SW480 (cell line): ENCODE measurements at regions not wholly inside any gene's neighbourhood (a gene's known extent, or its start where the extent isn't known, plus 50 kb on each side); places are given as distances from the start of the nearest gene placed in this dataset.
A peak's percentile ranks its signal among the peaks of the same experiment; 100 is the strongest.
"Not testable (repeated sequence)": the region's sequence is repeated elsewhere in the genome, so short reads cannot be mapped to it uniquely, and the experiment has no call there.

ENCODE experiments used
- DNase-seq: peaks from one replicate; pipeline ENCODE4 v3.0.0-alpha.2; 2016; ENCODE audit warnings: low spot score

DNA sequence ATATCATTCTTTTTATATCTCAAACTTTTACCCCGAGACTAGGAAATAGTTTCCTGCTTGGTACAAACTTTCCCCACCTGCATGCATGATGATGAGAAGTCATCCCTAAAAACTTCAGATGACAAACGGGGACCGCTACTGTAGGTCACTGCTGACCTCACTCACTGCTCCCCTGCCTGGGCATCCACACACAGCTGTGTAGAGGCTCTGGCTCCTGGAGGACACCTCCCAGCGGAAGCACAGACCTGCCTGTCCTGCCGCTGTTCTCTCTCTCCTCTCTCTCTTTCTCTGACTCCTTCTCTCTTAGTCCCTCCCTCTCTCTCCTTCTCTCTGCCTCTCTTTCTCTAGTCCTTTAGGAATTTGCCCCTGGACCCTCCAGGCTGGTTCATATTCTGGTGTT, 202.9 kb upstream of the PITRM1 start:
- no peak for DNase-seq

DNA sequence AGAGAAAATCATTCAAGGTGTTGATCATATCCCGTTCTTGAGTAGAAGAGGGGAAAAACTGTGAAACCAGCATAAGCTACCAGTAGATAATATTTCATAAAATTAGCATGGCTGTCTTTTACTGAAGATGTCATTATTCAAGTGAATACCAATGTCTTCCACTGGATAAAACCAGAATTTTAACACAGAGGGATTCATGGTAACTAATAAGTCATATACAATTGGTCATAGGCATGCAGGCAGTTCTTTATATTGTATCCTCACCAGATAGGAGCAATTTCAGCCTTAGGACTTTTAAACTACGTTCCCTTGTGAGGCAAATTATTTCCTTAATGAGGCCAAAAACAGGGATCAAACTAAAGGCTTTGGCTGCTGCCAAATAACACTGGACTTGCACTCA, 202.3 kb upstream of the PITRM1 start:
- no peak for DNase-seq

DNA sequence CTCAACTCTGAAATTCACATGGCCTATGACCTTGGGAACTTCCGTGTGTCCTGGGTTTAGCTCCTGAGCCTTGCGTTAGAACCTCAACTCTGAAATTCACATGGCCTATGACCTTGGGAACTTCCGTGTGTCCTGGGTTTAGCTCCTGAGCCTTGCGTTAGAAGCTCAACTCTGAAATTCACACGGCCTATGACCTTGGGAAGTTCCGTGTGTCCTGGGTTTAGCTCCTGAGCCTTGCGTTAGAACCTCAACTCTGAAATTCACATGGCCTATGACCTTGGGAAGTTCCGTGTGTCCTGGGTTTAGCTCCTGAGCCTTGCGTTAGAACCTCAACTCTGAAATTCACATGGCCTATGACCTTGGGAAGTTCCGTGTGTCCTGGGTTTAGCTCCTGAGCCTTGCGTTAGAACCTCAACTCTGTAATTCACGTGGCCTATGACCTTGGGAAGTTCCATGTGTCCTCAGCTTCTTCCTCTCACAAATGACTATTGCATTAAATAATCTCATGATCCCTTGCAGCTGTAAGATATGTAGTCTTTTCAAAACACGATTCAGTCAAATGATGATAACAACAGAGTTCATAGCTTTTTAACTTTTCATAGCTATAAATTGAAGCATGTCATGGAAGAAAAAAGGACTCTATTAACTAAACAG, 200.9 kb upstream of the PITRM1 start:
- not testable (repeated sequence) for DNase-seq

DNA sequence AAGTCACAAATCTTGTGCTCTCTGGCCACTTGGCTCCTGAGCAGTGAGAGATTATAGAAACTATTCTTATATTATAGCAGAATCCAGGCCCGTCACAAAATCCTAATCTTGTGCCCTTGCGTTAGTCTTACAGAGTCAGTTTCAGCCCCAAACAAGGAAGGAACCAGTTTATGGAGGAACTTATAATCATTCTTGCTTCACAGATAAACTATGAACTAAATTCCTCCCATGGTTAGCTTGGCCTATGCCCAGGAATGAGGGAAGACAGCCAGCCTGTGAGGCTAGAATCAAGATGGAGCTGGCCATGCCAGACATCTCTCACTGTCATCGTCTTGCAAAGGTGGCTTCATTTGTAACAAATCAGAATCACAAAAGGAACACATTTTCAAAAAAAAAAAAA, 199.7 kb upstream of the PITRM1 start:
- DNase-seq: no peak

DNA sequence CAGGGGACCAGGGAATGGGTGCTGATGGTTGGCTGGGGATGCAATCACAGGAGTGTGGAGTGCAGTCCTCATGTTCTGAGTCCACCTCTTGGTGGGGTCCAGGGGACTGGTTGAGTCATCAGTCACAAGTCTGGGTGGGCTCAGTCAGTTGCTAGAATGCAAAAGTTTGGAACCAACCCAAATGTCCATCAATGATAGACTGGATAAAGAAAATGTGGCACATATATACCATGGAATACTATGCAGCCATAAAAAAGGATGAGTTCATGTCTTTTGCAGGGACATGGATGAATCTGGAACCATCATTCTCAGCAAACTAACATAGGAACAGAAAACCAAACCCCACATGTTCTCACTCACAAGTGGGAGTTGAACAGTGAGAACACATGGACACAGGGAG, 199.0 kb upstream of the PITRM1 start:
- not testable (repeated sequence) for DNase-seq

DNA sequence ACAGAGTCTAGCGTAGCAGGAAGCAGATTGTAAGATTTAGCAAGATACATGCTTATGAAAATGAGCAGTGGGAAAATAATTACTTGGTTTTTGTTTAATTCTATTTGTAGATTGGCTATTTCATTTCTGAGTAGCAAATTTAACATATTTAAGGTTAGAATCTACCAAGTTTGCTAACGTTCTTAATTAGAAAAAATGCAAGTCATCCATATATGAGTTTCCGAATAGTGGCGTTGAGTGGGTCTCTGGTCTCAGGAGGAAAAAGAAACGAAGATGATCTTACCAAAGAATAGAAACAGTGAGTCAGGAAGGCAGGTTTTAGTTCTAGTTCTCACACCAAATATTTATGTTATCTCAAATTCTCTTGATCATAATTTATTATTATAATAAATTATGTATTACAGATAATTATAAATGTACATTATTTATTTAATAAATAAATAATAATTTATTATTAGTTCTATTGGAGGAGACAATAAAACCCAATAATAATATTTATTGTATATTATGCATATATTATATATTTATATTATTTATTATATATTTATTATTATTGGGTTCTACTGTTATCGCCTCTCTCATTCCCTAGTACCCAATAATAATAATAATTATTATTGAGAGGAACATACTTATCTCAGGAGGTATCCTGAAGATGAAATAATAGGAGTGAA, 194.3 kb upstream of the PITRM1 start:
- no peak for DNase-seq

DNA sequence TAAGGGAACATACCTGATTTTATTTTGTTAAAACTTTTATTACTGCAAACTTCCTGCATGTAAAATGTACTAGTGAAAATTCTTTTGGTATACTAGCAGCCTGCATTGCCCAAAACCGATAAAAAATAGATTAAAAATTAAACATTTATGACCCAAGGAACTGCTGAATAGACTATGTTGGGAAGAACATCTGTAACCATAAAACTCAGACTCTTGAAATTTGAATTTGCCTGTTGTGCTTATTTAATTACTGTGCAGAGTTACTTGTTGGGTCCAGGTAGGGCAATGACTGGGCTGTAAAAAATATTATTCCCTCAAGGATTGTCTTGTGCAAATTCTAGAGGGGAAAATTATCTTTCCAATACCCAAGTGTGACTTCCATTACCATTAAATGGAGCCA, 193.5 kb upstream of the PITRM1 start:
- no peak for DNase-seq

DNA sequence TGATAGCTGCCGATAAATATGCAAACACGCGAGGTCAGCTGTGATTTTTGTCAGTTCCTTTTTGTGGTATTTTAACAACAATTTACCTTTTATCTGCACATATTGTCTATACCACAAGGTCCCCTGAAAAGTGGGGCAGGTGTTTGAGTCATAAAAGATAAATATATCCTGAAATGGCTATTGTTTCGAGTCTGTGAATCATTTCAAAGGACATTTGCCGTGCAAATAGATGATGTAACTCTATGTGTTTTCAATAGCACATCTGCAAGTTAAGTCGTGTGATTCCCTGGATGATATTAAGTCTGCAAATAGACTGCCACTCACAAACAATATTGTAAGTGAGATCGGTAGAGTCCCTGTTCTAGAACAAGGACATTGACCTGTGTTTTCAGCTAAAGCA, 193.0 kb upstream of the PITRM1 start:
- peak; percentile 91 for DNase-seq

DNA sequence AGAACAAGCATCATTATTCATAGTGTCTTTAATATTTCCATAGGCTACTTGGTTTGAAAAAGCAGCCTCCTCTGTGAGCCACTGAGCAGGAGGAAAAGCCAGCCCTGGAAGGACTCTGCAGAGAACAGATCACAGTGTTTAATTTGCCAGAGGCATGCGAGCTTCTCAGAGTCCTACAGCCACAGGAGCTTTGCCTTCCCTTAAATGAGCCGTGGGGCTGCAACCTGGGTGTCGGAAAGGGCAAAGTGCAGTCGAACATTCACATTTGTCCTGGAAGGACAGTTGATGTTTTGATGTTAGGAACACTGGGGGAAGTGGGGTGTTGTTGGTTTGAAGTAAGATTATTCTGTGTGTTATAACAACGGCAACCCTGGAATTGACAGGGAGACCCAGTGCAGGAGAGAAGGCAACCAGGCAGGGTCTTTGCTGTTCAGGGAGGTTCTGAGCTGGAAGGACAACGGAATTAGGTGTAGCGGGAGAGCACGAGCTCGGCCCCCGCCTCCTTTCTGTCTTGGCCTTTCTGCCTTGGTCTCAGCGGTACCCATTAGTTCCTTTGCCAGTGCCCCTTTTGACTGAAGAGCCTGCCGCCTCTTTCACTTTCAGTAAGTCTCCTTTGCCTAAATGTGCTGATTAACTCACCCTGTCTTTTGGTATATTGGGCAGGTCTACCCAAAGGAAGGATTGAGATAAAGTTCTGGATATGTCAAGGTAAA, 192.3 kb upstream of the PITRM1 start:
- DNase-seq: peak; percentile 60

DNA sequence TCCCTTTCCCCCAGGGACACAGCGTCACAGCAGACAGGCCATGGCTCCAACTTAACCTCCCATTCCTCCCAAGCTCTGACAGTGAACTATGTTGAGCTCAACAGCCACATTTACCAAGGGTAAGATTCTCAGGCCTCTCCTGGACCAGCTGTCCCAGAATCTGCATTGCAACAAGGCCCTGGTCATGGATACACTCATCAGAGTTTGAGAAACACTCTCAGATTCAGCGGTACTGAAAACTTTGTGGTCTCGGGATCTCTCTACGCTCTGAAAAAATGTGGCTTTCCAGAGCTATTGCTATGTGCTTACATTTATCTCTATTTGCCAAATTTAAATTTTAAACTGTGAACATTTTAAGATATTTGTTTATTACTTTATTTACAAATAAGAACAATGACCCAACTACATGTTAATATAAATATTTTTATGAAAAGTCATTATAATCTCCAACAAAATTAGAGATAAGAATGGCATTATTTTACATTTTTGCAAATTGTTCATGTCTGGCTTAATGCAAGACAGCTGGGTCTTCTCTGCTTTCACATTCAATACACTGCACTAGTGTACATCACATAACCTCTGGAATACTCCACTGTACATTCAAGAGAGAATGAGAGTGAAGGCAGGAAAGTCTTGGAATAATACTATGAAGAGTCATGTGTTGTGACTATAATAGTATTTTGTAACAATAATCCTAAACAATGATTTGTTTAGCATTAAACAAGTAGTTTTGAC, 190.9 kb upstream of the PITRM1 start:
- no peak for DNase-seq

DNA sequence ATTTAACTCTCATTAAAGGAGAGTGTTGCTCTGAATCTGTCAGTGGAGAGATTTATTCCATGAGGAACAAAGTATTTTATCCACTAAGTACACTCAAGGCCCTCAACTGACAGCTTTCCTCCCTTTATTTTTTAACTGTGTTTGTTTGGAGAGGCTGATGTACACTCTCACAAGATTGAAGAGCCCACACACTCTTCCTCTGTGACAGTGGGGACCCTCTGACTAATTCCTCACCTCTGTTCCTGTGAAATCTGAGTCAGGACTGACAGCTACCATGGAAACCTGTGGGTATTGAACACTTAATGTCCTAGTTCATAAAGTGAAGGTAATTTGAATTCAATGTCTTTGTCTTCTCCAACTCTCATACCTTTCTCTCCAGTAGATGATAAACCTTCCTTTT, 189.8 kb upstream of the PITRM1 start:
- DNase-seq: no peak

DNA sequence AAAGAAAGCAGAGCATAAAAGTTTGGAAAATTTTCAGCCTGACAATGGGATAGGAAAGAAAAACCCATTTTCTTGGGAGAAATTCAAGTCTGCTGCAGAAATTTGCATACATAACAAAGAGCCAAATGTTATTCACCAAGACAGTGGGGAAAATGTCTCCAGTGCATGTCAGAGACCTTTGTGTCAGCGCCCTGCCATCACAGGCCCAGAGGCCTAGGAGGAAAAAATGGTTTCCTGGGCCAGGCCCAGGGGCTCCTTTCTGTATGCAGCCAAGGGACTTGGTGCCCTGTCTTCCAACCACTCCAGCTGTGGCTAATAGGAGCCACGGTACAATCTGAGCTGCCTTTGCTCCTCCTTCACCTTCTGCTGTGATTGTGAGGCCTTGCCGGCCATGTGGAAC, 189.1 kb upstream of the PITRM1 start:
- no peak for DNase-seq

DNA sequence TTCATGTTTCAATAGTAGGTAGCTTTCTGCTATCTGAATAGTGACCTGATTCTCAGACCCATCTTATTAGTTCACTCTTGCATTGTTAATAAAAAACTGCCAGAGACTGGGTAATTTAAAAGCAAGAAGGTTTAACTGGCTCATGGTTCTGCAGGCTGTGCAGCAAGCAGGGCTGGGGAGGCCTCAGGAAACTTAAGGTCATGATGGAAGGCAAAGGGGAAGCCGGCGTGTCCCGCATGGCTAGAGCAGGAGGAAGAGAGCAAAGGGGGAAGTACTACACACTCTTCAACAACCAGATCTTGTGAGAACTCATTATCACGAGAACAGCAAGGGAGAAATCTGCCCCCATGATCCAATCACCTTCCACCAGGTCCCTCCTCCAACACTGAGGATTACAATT, 185.2 kb upstream of the PITRM1 start:
- DNase-seq: no peak

DNA sequence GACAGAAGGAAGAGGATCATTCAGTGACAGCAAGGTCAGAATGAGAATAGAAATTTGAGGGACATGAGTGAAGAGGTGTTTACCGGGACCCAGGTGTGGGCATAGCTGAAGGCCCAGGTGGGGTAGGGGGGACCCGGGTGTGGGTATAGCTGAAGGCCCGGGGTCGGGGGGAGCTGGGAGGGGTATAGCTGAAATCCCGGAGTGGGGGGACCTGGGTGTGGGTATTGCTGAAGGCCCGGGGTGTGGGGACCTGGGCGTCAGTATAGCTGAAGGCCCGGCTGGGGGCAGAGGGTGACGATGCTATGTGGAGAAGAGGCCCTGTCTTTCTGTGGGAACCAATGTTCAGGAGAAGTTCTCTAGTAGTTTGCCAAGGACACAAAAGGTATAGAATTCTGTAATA, 183.0 kb upstream of the PITRM1 start:
- no peak for DNase-seq

DNA sequence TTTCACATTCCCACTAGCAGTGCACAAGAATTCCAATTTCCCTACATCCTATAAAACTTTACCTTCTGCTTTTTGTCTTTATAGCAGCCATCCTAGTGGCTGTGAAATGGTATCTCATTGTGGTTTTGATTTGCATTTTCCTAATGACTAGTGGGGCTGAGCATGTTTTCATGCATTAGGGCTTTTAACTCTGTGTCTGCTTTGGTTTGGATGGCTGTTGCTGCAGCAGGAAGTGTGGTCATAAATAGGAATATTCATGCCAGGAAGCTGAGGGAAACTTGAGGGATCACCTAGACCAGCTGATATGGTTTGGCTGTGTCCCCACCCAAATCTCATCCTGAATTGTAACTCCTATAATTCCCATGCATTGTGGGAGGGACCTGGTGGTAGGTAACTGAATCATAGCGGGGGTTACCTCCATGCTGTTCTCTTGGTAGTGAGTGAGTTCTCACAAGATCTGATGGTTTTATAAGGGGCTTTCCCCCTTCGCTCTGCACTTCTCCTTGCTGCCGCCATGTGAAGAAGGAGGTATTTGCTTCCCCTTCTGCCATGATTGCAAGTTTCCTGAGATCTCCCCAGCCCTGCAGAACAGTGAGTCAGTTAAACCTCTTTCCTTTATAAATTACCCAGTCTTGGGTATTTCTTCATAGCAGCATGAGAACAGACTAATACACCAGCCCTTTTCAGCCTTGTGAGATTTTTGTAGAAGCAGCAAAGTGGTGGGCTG, 181.8 kb upstream of the PITRM1 start:
- DNase-seq: no peak

DNA sequence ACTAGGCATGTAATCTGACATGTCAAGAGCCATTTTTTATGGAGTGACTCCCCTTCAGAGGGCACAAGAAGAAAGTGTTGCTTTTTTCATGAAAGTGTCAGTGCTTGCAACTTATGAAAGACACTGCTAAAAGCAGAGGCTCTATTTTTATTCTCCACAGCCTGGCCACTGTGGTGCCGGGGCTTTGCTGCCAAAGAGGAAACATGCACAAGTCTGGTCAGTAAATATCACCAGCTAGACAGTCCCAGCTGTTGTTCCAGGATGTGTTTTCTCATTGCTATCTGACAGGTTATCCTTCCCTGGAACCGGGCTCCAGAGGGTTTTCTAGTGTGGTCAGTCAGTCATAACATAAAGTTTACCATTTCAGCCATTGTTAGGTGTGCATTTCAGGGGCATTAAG, 180.7 kb upstream of the PITRM1 start:
- no peak for DNase-seq

DNA sequence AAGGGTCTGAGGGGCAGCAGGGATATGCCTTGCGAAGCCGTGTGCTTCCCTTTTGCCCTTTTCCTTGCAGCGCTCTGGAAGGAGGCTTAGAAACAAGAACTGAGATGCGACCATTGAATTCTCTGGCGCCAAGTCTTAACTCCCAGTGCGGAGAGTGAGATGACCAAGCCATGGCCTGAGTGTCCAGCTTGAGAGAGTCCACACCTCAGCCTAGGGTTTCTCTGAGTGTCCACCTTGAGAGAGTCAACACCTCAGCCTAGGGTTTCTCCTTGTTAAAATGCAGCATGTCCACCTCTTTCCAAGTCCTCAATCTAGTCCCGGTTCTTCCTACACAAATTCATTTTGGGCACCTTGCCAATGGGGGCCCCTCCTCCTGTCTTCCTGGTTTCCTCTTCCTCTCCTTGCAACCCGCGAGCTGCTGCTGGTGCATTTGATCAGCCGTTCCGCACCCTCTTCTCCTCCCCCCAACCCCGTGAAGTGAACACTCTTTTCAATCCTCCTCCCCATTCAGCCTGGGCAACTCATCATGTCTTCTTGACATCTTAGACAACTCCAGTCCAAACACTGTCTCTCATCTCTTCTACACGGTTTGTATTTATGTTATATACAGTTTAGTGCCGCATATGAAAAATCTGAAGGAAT, 178.2 kb upstream of the PITRM1 start:
- no peak for DNase-seq

DNA sequence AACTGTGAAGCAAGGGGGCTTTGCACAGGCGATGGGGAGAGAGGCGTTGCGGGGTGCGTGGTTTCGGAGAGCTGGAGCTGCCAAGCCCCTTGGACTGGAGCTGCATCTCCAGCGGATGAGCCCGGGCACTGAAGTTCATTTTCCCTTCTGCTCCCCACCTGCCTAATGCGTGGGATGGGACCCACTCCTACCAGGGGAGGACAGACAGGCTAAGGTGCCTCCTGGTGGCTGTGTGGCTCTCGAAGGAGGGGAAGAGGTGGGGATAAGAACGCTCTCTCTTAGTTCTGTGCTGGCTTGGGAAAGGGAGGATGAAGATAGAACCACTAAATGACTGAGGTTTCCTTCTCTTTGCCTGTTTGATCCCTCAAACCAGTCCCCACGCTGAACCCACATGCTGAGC, 177.6 kb upstream of the PITRM1 start:
- no peak for DNase-seq

DNA sequence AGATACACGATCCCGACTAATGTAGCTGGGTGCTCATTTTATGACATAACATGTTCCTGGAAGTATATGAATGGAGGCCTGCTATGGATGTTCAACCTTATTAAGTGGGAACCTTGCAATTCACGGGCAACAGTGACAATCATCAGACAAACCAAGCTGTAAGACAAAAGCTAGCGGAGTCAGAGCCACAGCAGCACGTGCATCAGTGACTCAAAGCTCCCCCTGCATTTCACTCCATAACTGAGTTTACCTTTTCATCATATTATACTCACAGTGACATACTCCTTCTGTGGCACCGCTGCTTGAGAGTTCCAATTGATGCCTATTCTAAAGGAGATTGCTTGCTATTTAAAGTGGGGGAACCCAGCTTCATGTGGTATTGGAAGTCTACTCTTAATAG, 176.0 kb upstream of the PITRM1 start:
- no peak for DNase-seq

DNA sequence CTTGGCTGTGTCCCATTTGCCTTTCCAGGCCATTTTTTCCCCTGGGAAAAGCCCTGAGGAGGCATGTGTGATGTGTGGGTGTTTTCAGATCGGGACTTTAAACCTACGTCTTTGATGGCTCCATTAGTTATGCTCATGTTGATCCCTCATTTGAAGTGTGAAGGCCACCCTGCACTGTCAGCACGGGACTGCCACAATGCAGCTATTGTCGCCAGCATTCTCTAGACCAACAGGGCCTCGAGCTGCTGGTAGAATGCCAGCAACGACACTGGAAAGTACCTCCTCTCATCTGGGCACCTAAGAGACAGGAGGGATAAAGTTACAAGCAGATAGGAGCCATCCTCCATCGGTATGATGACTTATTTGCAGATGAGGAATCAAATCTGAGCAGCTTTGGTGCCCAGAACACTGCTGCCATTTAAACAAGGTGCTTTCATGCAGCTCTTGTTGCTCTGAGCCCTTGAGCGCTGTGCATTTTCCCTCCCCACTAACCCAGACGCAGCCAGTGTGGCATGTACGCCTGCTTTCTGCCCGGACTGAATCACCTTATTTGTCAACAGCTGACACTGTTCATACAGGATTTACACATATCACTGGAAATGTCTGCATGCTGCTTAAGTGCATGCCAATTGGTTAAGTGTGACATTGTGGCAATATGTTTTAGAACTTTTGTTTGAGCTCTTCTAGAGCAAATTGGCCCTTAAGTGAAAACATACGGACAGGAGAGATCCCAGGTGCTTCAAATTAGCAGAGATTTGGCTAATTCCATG, 175.0 kb upstream of the PITRM1 start:
- DNase-seq: peak; percentile 57

DNA sequence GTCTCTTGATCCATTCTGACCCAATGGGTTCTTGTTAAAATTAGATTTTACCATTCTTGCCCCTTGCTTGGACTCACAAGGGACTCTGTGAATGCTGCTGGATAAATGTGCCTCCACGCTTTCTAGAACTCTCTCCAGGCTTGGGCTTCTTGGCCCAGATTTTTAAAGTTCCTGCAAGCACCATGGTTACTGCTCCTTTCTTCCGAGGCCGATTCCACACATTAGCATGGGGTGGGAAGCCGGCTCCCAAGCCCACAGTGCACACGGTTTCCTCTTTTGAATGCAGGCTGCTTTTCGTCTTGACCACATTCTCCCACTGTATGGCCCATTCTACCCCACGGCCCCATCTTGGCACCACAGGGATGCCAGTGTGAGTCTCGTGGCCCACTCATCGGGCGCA, 174.3 kb upstream of the PITRM1 start:
- DNase-seq: no peak
